ENCODE measurements at regions not wholly inside any gene's neighbourhood (a gene's known extent, or its start where the extent isn't known, plus 50 kb on each side); places are given as distances from the start of the nearest gene placed in this dataset.
A peak's percentile ranks its signal among the peaks of the same experiment; 100 is the strongest.
"Not testable (repeated sequence)": the region's sequence is repeated elsewhere in the genome, so short reads cannot be mapped to it uniquely, and the experiment has no call there.

DNA sequence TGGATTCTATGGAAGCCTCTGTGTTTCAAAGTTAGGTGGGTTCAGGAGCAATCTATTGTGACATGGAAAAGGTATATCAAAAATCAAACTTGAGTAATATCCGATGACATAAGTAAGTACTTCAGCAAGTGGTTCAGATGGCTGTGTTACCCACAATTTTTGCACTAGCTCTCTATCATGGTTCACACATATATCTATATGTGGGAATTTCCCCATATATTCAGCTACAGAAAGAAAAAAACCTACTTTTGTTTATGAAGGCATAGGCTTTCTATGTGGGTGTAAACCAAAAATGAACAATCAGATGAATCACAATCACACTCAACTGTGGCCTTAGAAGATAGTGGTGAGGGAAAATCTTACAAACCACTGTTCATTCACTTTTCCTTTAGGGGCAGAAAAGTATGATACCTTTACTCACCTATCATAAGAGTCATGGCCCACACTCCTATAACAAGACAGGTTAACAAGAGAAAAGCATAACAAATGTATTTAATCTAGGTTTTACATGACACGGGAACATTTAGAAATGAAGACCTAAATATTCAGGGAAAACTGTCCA is 449.6 kb upstream of the HTR1E start:
- H3K4me1 Mint-ChIP-seq = peaks cover 29 to 33% of the 10 kb centered on the region in 2 experiments
- H3K4me3 Mint-ChIP-seq = no peak overlapping the region
- no peak overlapping the region for H3K4me2 ChIP-seq (ENCODE audit: insufficient read depth, insufficient read length, low read length)
- no peak overlapping the region for H3K14ac ChIP-seq (ENCODE audit: insufficient read depth, low read length)
- H4K5ac ChIP-seq (ENCODE audit: insufficient read length, low read depth, low read length) = no peak overlapping the region
- no peaks in the 10 kb centered on the region for H4K20me1 ChIP-seq (ENCODE audit: control insufficient read depth, insufficient read depth, insufficient read length)
- H3K27me3 ChIP-seq (ENCODE audit: insufficient read depth, low read length) = no peaks in the 10 kb centered on the region
- no peak overlapping the region for H2BK15ac ChIP-seq (ENCODE audit: low read depth, low read length)
- no peak overlapping the region for H3T11ph ChIP-seq (ENCODE audit: low read length)
- no peaks in the 10 kb centered on the region for H3K27me3 Mint-ChIP-seq (ENCODE audit: low read depth)
- no peak overlapping the region for H2BK5ac ChIP-seq (ENCODE audit: insufficient read length, low read length)
- WGBS (ENCODE audit: extremely low coverage, insufficient read length, low lambda C conversion rate) = no CpG with 5 or more reads among the region's 2 CpGs
- H3K36me3 Mint-ChIP-seq (ENCODE audit: insufficient read depth in 1 of 3, low read depth in 3 of 3) = peaks cover 3 to 26% (median 5%) of the 10 kb centered on the region in 3 experiments; a peak in 5 of 7 replicates
- H4K91ac ChIP-seq (ENCODE audit: insufficient read length, low read depth, low read length) = no peak overlapping the region
- no peak overlapping the region for H2BK12ac ChIP-seq (ENCODE audit: insufficient read length, low read depth, low read length)
- H3K4me1 ChIP-seq (ENCODE audit: insufficient read depth, low read length) = no peaks in the 10 kb centered on the region; the same call in 1 of the 2 replicates
- no peak overlapping the region for H2AK5ac ChIP-seq (ENCODE audit: insufficient read length, low read length)
- no peaks in the 10 kb centered on the region for H3K23me2 ChIP-seq (ENCODE audit: insufficient read length, low read depth, low read length, poor library complexity, severe bottlenecking)
- no peaks in the 10 kb centered on the region for H3K79me1 ChIP-seq (ENCODE audit: insufficient read depth, low read depth, low read length, poor library complexity, severe bottlenecking)
- H4K8ac ChIP-seq (replicated peaks; ENCODE audit: insufficient read length, low read depth, low read length) = no peak overlapping the region
- no peak overlapping the region for H2BK20ac ChIP-seq (ENCODE audit: low read depth, low read length, poor library complexity, severe bottlenecking)
- no peak overlapping the region for H3K27ac ChIP-seq (ENCODE audit: insufficient read length, low read depth, low read length)
- TF ChIP-seq, protein P1, sequence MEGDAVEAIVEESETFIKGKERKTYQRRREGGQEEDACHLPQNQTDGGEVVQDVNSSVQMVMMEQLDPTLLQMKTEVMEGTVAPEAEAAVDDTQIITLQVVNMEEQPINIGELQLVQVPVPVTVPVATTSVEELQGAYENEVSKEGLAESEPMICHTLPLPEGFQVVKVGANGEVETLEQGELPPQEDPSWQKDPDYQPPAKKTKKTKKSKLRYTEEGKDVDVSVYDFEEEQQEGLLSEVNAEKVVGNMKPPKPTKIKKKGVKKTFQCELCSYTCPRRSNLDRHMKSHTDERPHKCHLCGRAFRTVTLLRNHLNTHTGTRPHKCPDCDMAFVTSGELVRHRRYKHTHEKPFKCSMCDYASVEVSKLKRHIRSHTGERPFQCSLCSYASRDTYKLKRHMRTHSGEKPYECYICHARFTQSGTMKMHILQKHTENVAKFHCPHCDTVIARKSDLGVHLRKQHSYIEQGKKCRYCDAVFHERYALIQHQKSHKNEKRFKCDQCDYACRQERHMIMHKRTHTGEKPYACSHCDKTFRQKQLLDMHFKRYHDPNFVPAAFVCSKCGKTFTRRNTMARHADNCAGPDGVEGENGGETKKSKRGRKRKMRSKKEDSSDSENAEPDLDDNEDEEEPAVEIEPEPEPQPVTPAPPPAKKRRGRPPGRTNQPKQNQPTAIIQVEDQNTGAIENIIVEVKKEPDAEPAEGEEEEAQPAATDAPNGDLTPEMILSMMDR (conservative IDR thresholded peaks at IDR 0.05) = no peak
- no peak overlapping the region for H3K56ac ChIP-seq (ENCODE audit: insufficient read length, low read depth, low read length)
- DNase-seq = no peak
- H2BK120ac ChIP-seq (ENCODE audit: low read depth, low read length, poor library complexity, severe bottlenecking) = no peak overlapping the region
- no peak overlapping the region for H3K23ac ChIP-seq (ENCODE audit: insufficient read length, low read depth, low read length)
- H3K18ac ChIP-seq (ENCODE audit: insufficient read length, low read depth, low read length) = no peak overlapping the region
- H3K4ac ChIP-seq (ENCODE audit: low read depth, low read length) = no peak overlapping the region
- H3K79me2 ChIP-seq (ENCODE audit: insufficient read depth, low read length) = no peaks in the 10 kb centered on the region
- no peak overlapping the region for H3K9ac ChIP-seq (ENCODE audit: extremely low read depth, insufficient read length, low read length)
- H3K27ac Mint-ChIP-seq = no peak overlapping the region
- H3K9me3 ChIP-seq (ENCODE audit: control insufficient read depth, low read depth, low read length) = peaks cover 13% of the 10 kb centered on the region
- H3K9me3 Mint-ChIP-seq = peaks cover 20 to 23% of the 10 kb centered on the region in 2 experiments
- H2AFZ ChIP-seq (ENCODE audit: low read length) = no peak overlapping the region

DNA sequence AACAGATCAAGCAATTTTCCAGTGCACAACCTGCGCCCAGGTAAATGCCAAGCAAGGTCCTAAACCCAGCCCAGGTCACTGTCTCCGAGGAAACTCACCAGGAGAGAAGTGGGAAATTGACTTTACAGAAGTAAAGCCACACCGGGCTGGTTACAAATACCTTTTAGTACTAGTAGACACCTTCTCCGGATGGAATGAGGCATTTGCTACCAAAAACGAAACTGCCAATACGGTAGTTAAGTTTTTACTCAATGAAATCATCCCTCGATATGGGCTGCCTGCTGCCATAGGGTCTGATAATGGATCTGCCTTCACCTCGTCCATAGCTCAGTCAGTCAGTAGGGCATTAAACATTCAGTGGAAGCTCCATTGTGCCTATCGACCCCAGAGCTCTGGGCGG is 459.0 kb upstream of the HTR1E start:
- not testable (repeated sequence) for H3K9ac ChIP-seq (ENCODE audit: extremely low read depth, insufficient read length, low read length); H3K27ac ChIP-seq (ENCODE audit: insufficient read length, low read depth, low read length); H3K4me3 Mint-ChIP-seq; H3K79me1 ChIP-seq (ENCODE audit: insufficient read depth, low read depth, low read length, poor library complexity, severe bottlenecking); H3K36me3 Mint-ChIP-seq (ENCODE audit: insufficient read depth in 1 of 3, low read depth in 3 of 3); H3K79me2 ChIP-seq (ENCODE audit: insufficient read depth, low read length); H3T11ph ChIP-seq (ENCODE audit: low read length); H2BK12ac ChIP-seq (ENCODE audit: insufficient read length, low read depth, low read length); H3K27me3 ChIP-seq (ENCODE audit: insufficient read depth, low read length); H2BK5ac ChIP-seq (ENCODE audit: insufficient read length, low read length); H3K9me3 ChIP-seq (ENCODE audit: control insufficient read depth, low read depth, low read length); DNase-seq; H4K5ac ChIP-seq (ENCODE audit: insufficient read length, low read depth, low read length); H2BK20ac ChIP-seq (ENCODE audit: low read depth, low read length, poor library complexity, severe bottlenecking); H4K20me1 ChIP-seq (ENCODE audit: control insufficient read depth, insufficient read depth, insufficient read length); H3K4me1 ChIP-seq (ENCODE audit: insufficient read depth, low read length); H2BK120ac ChIP-seq (ENCODE audit: low read depth, low read length, poor library complexity, severe bottlenecking); H3K56ac ChIP-seq (ENCODE audit: insufficient read length, low read depth, low read length); H2BK15ac ChIP-seq (ENCODE audit: low read depth, low read length); H3K27me3 Mint-ChIP-seq (ENCODE audit: low read depth); H4K91ac ChIP-seq (ENCODE audit: insufficient read length, low read depth, low read length); H3K23ac ChIP-seq (ENCODE audit: insufficient read length, low read depth, low read length); H3K23me2 ChIP-seq (ENCODE audit: insufficient read length, low read depth, low read length, poor library complexity, severe bottlenecking); H3K18ac ChIP-seq (ENCODE audit: insufficient read length, low read depth, low read length); H2AFZ ChIP-seq (ENCODE audit: low read length); H3K4ac ChIP-seq (ENCODE audit: low read depth, low read length); H3K4me2 ChIP-seq (ENCODE audit: insufficient read depth, insufficient read length, low read length); H3K14ac ChIP-seq (ENCODE audit: insufficient read depth, low read length); H4K8ac ChIP-seq (replicated peaks; ENCODE audit: insufficient read length, low read depth, low read length); H3K9me3 Mint-ChIP-seq; H2AK5ac ChIP-seq (ENCODE audit: insufficient read length, low read length)
- Mint-ChIP-seq H3K4me1 (peaks cover 11 to 13% of the 10 kb centered on the region in 2 experiments), H3K27ac (peak overlapping the region in 1 of 3 experiments; percentile 73; a peak in 1 of 7 replicates)
- no CpG with 5 or more reads among the region's 10 CpGs for WGBS (ENCODE audit: extremely low coverage, insufficient read length, low lambda C conversion rate)
